DMS 273 treated with DMSO at 0.1 percent for 48 hours (cell line): ENCODE measurements at regions not wholly inside any gene's neighbourhood (a gene's known extent, or its start where the extent isn't known, plus 50 kb on each side); places are given as distances from the start of the nearest gene placed in this dataset.
"Not testable (repeated sequence)": the region's sequence is repeated elsewhere in the genome, so short reads cannot be mapped to it uniquely, and the experiment has no call there.

ENCODE experiments used
- DNase-seq: peaks from one replicate; lab custom pipeline; 2025; lab: John Stamatoyannopoulos, UW

DNA sequence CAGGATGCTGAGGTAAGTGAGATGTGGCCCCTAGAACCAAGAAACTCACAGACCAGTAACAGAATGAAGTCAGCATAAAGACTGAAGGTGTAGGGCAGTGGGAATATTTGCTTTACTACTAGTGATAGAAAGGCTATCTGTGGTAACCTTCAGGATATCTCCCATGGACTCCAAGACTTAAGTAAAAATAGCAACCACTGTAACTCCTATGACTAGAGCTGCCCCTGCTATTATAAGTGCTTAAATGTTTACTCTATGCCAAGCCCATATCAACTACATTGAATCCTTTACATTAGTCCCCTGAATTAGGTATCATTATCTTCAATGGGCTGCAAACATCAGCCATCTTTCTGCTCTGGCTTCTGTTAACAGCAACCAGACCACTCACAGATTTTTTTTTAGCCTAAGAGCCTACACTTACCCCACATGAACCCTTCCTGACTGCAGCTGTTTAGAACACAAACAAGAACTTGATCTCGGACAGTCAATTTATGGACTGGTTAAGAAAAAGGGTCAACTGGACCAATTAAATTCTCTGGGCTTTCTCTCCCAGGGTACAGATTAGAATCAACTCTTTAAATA is 335.1 kb upstream of the API5 start:
- DNase-seq = no peak

DNA sequence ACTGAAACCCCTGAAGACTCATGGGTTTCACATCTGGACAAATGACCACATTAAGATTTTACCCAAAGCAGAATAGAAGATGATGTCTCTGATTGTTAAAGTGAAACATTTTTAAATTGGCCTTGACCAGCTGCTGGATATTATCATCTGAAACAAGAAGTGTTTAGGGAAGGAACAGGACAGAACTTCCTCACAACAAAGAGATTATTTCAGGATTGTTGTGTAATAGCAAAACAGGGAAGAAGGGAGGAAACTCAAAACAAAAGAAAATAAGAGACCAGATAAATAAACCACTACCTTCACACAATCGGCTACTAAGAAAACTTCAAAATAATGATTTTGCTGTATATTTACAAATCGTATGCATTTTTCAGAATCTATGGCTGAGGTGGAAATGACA is 319.2 kb upstream of the API5 start:
- no peak for DNase-seq

DNA sequence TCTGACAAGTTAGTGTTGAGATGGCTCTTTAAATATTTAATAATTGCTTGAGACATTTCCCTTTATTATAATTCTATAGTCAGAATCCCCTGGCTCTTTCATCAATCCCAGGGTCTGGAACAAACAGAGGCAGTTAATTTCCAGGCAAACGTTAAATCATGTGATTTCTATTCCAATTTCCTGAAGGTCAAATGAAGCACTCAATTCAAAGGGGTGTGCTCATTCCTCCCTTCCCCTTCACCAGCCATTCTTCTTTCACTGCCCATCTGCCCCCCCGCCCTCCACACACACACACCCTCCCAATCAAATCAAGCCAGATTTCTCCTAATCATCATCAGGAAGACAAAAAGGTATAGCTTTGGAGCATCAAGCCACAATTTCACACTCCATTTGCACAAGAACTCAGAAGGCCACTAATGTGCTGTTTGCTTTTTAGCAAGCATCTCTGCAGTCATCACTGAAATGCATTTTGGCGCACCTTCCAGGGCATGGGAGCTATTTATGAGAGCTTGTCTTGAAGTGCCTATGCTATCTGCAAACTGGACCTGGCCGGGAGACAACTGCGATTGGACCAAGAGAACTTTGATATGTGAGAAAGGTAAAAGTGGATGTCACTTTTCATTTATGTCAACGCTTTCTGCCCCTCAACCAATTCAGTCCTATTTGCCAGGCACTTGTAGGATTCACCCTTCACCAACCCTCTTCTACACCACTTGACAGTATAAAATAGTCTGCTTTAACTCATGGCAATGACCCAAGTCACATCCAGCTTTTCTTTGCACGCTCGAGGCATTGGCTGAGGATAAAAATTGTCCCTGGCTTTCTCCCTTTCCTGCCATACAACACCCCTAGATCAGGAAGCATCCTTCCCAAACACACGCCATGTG is 315.1 kb upstream of the API5 start:
- DNase-seq = no peak

DNA sequence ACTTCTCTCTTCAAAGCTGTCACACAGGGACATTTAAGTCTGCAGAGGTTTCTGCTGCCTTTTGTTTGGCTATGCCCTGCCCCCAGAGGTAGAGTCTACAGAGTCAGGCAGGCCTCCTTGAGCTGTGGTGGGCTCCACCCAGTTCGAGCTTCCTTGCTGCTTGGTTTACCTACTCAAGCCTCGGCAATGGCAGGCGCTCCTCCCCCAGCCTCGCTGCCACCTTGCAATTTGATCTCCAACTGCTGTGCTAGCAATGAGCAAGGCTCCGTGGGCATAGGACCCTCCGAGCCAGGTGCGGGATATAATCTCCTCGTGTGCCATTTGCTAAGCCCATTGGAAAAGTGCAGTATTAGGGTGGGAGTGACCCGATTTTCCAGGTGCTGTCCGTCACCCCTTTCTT is 306.9 kb upstream of the API5 start:
- DNase-seq = not testable (repeated sequence)

DNA sequence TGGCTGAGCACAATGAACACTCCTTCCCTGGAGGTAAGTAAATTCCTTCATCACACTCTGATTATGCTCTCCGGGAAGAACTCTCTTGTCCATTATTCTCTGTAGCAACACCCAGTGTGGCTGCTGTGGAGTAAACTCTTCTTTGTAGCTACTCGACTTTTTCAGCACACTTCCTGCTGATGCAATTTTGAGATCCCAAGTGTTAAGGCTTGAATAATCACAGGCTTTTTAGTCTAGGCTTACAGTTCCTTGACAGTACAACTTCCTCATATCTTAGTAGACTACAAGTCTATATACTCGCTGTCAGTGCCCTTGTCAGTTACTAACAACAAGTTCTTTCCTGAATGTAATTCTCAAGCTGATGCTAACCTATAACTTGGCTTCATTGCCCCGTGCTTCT is 301.8 kb upstream of the API5 start:
- no peak for DNase-seq

DNA sequence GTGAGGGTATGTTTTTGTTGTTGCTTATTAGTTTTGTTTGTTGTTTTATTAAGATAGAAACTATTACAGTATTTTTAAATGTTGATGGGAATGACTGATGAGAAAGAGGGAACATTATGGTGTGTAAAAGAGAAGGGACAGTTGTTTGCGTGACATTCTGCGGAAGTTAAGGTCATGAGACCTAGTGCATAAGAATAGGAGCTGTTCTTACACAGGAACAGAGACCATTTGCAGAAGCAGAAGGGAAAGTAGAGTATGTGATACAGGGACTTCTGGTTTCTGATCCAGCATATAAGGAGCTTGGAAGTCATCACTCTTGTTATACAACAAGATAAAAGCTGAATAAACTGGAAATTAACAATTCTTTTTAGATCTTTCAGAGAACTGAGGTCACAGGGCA is 299.2 kb upstream of the API5 start:
- DNase-seq = no peak

DNA sequence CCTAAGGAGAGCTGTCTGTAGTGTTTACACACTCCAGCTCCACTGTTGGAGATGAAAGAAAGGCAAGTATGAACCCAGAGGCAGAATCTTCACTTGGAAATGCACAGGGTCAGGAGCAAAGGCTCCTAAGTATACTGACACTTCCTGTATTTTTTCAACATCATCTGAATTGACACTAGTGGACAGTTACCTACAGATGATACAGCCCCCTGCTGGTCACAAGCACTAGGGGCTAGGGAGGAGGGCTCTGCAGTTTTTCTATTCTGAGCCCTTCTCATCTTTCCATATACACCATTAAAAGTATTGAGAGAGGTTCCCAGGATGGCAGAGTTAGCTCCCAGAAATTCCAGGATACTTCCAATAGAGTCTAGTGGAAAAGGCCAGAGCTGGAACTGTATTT is 290.3 kb upstream of the API5 start:
- no peak for DNase-seq

DNA sequence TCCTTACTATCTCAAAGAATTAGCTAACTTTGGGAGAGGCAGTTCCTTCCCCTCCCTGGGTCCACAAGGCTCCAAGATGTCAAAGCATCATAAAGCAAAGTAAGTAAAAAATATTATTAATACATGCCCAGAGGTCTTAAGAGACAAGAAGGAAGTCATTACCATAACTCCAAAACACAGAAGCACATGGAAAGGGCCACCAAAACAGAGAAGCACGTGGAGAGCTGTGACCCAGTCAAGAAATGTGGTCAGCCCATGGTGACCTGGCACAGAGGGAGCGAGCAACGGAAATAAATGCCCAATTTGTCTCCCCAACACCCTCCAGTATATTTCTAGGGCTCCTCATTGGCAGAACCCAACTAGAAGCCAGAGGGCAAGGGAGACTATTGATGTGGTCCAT is 277.5 kb upstream of the API5 start:
- DNase-seq = no peak

DNA sequence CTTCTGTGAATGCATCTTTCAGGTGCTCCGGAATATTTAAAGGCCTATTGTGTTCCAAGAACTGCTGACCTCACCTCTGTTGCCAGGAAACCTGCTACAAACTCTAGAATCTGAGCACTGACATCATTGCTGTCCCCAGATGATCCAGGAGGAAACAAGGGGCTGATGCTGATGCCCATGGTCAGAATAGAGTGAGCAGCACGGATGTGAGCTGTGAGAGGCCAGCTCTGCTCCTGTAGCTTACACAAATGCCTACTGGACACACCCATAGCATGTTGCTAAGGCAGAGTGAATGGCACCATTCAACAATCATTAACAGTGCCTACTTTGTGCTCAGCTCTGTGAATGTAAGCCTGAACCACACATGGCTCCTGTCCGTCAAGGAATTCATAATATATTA is 276.7 kb upstream of the API5 start:
- no peak for DNase-seq

DNA sequence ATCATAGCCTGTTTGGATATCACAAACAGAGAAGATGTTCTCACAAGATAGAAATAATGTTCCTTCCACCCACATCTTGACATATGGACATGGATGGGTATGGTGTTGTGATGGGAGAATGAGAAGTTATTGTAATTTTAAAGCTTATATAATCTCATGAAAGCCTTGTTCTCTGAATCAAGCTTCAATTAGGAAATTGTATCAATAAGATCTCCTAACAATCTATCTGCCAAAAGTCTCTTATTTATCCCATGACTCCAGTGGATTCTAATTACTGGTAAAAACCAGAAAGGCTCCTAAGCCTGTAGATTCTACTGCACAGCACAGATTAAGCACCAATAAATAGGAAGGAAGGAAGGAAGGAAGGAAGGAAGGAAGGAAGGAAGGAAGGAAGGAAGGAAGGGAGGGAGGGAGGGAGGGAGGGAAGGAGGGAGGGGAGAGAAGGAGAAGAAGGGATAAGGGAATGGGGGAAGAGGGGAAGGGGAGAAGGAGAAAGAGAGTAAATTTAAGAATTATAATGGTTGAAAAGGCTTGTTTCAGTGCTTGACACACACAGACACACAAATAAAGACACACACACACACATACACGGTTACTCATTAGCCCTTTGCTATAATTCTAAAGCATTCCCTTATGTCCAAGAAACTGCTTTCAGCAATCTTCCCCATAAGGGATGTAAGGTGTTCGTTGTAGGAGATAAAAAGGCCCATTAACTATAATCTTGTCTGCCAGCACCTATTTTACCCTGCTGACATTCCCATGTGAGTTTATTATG is 258.0 kb upstream of the API5 start:
- DNase-seq = no peak

DNA sequence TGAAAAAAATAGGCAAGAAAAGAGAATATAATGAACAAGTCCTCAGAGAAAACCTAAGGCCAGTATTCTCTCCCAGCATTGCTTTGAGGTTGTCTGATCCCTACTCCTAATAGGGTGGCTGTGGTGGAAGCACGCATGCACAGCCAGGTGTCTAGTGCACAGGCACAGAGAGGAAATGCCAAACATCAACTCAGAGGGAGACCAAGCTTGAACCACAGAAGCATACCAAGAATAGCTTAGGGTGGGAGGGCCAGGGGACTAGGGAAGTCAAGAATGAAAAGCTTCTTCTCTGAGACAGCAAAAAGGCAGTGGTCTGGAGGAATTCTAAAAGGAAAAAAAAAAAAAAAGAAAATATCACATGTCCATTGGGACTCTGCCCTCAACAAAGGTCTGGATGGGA is 244.1 kb upstream of the API5 start:
- no peak for DNase-seq

DNA sequence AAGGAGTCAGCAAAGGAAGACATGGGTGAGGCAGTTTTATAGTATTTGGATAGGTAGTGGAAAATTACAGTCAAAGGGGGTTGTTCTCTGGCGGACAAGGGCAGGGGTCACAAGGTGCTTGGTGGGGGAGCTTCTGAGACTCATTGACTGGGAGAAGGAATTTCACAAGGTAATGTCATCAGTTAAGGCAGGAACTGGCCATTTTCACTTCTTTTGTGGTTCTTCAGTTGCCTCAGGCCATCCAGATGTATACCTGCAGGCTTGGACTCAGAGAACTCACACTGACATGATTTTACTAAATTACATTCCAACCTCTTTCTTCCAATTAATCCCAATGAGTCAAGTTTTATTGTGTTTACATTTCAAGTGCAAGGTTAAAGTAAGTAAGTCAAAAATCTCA is 240.5 kb upstream of the API5 start:
- DNase-seq = no peak

DNA sequence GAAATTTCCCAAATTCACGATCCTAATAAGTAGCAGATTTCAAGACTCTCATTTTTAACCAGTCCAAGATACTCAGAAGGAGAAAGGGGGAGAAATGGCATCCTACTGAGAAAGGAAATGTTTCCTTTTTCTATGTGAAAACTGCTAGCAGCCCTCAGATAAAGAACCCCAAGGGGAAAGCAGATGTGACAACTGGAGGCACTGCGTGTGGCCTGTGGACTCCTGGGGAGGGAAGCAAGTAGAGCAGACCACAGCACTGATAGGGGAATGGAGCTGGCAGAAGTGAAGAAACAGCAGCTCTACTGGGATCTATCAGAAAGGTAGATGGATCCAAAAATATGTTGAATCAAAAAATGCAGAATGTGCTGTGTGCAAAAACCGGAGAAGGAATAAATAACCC is 239.7 kb upstream of the API5 start:
- no peak for DNase-seq

DNA sequence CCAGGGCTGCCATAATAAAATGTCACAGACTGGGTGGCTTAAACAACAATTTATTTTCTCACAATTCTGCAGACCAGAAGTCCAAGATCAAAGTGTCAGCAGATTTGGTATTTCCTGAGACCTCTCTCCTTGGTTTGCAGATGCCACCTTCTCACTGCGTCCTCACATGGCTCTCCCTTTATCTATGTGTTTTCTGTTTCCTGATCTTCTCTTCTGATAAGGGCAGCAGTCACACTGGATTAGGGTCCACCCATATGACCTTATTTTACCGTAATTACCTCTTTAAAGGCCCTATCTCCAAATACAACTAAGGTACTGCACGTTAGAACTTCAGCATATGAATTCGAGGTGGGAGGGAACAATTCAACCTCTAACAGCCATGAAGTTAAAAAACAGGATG is 238.9 kb upstream of the API5 start:
- no peak for DNase-seq

DNA sequence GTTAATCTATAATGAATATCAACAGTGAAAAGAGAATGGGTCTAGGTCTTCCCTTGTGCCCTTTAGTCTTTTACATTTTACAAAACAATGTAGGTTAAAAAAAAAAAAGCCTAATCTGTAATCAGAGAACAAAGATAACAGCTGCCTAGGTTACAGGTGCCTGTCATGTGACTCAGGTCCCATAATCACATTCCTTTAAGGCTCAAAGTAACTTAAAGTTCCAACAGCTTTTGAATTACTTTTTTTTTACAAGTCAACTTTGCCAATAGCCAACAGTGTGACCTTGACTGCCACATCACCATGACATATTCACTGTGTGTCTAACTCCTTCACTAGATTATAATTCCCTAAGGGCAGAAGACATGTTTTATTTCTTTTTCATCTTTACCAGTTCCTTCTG is 237.0 kb upstream of the API5 start:
- DNase-seq = no peak

DNA sequence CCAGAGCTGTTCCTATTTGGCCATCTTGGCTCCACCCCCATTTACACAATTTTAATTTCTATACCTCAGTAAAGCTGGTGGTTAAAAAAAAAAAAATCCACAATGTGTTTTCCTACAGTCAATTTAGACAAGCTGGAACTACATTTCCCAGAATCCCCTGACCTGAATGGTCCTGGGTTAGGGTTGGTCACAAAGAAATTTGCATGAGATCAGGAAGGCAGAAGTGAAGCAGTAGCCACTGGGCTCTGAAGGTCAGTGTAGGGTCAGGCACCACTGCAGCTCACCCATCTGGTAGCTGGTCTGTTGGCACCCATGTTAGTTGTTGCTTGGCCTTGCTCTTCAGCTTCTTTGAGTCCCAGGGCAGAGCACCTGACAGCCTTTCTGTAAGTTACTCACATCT is 210.7 kb upstream of the API5 start:
- no peak for DNase-seq

DNA sequence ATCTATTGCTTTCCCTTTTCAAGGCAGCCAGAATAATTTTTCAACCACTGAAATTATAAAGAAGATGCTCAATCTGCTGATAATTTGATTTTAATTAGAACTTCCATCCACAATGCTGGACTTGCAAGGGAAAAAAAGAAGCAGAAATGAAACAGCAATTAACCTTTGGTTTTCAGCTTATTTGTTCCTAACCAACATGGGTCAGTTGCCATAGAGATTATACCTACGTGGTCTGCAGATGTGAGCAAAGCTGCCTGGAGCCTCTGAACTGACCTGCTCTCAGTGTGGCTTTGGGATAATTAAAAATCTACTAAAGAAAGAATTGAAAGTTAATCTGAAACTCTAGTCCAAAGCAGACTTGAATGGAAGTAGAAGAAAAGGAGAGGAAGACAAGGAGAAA is 195.7 kb upstream of the API5 start:
- DNase-seq = no peak

DNA sequence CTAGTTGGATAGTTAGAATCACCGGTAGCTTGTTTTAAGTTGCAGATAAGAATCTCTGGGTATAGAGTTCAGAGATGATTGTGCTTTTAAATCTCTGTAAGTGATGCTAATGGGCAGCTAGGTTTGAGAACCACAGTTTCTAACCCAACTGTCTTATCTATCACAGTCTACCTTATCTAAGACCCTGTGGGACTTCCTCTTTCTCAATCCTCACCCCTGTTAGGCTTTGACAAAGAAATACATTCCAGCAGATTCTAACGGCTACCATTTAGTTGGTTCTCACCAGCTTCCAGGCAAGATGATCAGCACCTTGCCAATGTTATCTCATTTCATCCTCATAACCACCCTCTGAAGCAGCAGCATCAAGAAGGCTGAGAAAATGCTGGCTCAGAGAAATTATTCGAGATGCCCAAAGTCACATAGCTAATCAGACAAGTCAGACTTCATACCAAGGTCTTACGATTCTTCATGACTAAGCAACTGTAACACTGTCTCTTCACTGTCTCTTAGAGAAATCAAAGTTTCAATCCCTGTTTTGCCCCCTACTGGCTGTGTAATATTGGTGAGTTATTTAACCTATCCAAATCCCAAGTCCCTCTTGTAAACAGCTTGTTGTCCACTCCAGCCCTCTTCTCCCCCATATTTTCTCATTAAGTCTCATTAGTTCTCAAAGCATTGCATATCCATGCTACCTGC is 192.4 kb upstream of the API5 start:
- DNase-seq = no peak

DNA sequence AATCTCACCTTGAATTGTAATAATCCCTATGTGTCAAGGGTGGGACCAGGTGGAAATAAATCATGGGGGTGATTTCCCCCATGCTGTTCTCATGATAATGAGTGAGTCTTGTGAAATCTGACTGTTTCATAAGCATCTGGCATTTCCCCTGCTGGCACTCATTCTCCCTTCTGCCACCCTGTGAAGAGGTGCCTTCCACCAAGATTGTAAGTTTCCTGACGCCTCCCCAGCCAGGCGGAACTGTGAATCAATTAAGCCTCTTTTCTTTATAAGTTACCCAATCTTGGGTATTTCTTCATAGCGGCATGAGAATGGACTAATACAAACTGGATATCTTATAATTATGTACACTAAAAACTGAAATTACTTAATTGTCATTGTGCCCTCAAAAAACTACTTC is 189.2 kb upstream of the API5 start:
- DNase-seq = no peak

DNA sequence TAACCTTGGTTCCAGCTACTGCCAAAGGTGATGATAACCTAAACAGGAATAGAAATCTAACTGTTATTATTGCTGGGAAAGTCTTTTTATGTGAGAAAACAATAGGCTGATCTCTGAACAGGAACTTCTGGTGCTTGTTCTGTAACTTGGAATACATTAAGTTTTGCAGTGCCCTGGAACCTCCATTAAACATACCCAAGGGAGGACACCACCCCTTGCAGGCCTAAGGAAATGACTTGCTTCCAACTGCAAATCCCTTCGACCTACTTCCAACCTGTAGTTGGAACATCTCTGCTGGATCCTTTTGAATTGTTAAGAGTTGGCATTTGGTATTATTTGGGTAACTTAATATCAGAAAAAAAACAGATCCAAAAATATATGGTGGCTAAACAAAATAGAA is 188.4 kb upstream of the API5 start:
- no peak for DNase-seq

DNA sequence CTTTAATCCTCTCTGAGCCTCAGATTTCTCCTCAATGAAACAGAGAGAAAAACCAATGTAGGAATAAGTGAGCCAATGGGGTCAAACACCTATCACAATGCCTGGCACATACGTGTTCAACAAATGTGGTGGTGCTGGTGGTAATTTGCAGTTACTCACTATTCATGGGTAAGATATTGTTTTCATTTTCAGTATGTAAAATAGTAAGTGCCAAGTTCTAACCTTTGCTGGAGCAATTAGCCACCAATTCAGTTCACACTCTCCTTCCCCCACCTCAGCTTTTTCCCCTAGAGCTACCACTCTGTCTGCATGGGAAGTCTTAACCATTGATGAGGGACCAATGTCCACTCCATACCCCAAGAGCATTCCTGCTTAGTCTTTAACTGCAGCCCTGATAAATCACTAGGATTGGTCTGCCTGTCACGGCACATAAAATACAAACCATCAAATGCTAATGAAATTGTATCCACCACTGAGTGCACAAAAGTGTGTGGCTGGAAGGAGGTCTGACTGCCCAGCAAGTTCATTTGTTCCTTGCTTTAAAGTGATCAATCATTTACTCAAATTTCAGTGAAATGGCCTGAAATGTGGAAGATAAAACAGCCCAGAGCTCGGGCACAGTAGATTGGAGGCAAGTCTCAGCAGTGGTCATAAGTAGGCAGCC is 187.4 kb upstream of the API5 start:
- no peak for DNase-seq

DNA sequence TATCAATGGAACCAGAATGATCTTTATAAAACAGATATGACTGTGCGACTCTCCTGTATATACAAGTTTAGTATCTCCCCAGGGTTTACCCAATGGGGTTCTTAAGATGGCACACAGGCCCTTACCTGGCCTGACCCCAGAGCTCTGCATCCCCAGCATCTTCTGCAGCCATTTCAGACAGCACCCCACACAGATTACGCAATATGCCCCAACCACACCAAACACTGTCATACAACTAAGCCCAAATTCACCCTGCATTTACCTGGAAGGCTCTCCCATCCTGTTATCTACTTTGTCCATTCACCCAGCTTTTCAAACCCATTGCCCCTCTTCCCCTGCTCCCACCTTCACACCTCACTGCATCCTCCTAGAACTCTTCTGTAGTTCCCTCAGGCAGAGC is 182.5 kb upstream of the API5 start:
- no peak for DNase-seq
